ENCODE measurements at regions not wholly inside any gene's neighbourhood (a gene's known extent, or its start where the extent isn't known, plus 50 kb on each side); places are given as distances from the start of the nearest gene placed in this dataset.
A peak's percentile ranks its signal among the peaks of the same experiment; 100 is the strongest.

GRCh38 chr13:39803156-39803555 lies 147.7 kb downstream of the COG6 start:
- DNase-seq = no peak

GRCh38 chr13:39803851-39804250 lies 148.4 kb downstream of the COG6 start:
- DNase-seq = no peak

- DNase-seq = no peak
These were observed 149.1 kb downstream of the COG6 start for GRCh38 chr13:39804332-39805210.

- DNase-seq = no peak
These were observed 154.0 kb downstream of the COG6 start for GRCh38 chr13:39809466-39809865.

- DNase-seq = no peak
These were observed 154.8 kb downstream of the COG6 start for GRCh38 chr13:39810091-39810877.

GRCh38 chr13:39811051-39811450 lies 155.6 kb downstream of the COG6 start:
- no peak for DNase-seq

GRCh38 chr13:39811696-39812095 lies 156.2 kb downstream of the COG6 start:
- no peak for DNase-seq

GRCh38 chr13:39815345-39816111 lies 160.1 kb downstream of the COG6 start:
- DNase-seq = no peak

GRCh38 chr13:39816936-39817335 lies 161.5 kb downstream of the COG6 start:
- no peak for DNase-seq

GRCh38 chr13:39818953-39819352 lies 163.5 kb downstream of the COG6 start:
- no peak for DNase-seq

- DNase-seq = no peak
These were observed 165.1 kb downstream of the COG6 start for GRCh38 chr13:39820606-39821005.

GRCh38 chr13:39821977-39822376 lies 166.5 kb downstream of the COG6 start:
- DNase-seq = no peak

GRCh38 chr13:39822437-39822836 lies 167.0 kb downstream of the COG6 start:
- no peak for DNase-seq

GRCh38 chr13:39823063-39823713 lies 167.7 kb downstream of the COG6 start:
- DNase-seq = peak in 1 of 5 experiments; percentile 31

GRCh38 chr13:39825886-39826285 lies 170.4 kb downstream of the COG6 start:
- DNase-seq = no peak

- DNase-seq = no peak
These were observed 179.8 kb downstream of the COG6 start for GRCh38 chr13:39835253-39835652.

GRCh38 chr13:39836038-39836437 lies 180.6 kb downstream of the COG6 start:
- DNase-seq = no peak

- peak in 1 of 5 experiments; percentile 23 for DNase-seq
These were observed 182.4 kb downstream of the COG6 start for GRCh38 chr13:39837866-39838265.

- DNase-seq = no peak
These were observed 184.7 kb downstream of the COG6 start for GRCh38 chr13:39840201-39840600.

GRCh38 chr13:39847336-39847735 lies 191.9 kb downstream of the COG6 start:
- no peak for DNase-seq

- no peak for DNase-seq
These were observed 199.8 kb downstream of the COG6 start for GRCh38 chr13:39855236-39855635.

- no peak for DNase-seq
These were observed 201.3 kb downstream of the COG6 start for GRCh38 chr13:39856714-39857113.

- no peak for DNase-seq
These were observed 203.3 kb downstream of the COG6 start for GRCh38 chr13:39858794-39859193.
